H9 (cell line): ENCODE measurements at regions not wholly inside any gene's neighbourhood (a gene's known extent, or its start where the extent isn't known, plus 50 kb on each side); places are given as distances from the start of the nearest gene placed in this dataset.

Experiments
- DNase-seq: peaks from one replicate; pipeline ENCODE4 v3.0.0-alpha.2; 2017
- H2AFZ ChIP-seq: one replicate; pipeline ENCODE4 v1.6.1; 2013; ENCODE audit warnings: mild to moderate bottlenecking, low read length, control low read depth, moderate library complexity
- H2AK5ac ChIP-seq: 2 replicates; pipeline ENCODE4 v1.6.1; 2013; ENCODE audit warnings: low read length, control low read depth, mixed read lengths; ENCODE audit not compliant: insufficient read length
- H2BK120ac ChIP-seq: one replicate; pipeline ENCODE4 v1.6.1; 2013; ENCODE audit warnings: low read depth, mild to moderate bottlenecking, low read length, control low read depth, inconsistent platforms; ENCODE audit not compliant: poor library complexity, severe bottlenecking
- H2BK12ac ChIP-seq: 2 replicates; pipeline ENCODE4 v1.6.1; 2013; ENCODE audit warnings: low read length, control low read depth, mixed read lengths, low read depth; ENCODE audit not compliant: insufficient read length
- H2BK15ac ChIP-seq: 2 replicates; pipeline ENCODE4 v1.6.1; 2013; ENCODE audit warnings: low read depth, low read length, control low read depth
- H2BK20ac ChIP-seq: one replicate; pipeline ENCODE4 v1.6.1; 2013; ENCODE audit warnings: low read depth, mild to moderate bottlenecking, low read length, control low read depth, inconsistent platforms; ENCODE audit not compliant: poor library complexity, severe bottlenecking
- H2BK5ac ChIP-seq: 2 replicates; pipeline ENCODE4 v1.6.1; 2013; ENCODE audit warnings: low read length, control low read depth, mixed read lengths; ENCODE audit not compliant: insufficient read length
- H3K14ac ChIP-seq: 2 replicates; pipeline ENCODE4 v1.6.1; 2013; ENCODE audit warnings: low read length, control low read depth; ENCODE audit not compliant: insufficient read depth
- H3K18ac ChIP-seq: 2 replicates; pipeline ENCODE4 v1.6.1; 2013; ENCODE audit warnings: low read depth, mild to moderate bottlenecking, mixed read lengths, low read length, control low read depth; ENCODE audit not compliant: insufficient read length
- H3K23ac ChIP-seq: 2 replicates; pipeline ENCODE4 v1.6.1; 2013; ENCODE audit warnings: low read length, control low read depth, mixed read lengths, low read depth; ENCODE audit not compliant: insufficient read length
- H3K23me2 ChIP-seq: 2 replicates; pipeline ENCODE4 v1.6.1; 2013; ENCODE audit warnings: low read depth, mild to moderate bottlenecking, mixed read lengths, low read length, control low read depth; ENCODE audit not compliant: insufficient read length, poor library complexity, severe bottlenecking
- H3K27ac ChIP-seq: 2 replicates; pipeline ENCODE4 v1.5.1; 2013; ENCODE audit warnings: low read length, control low read depth, mixed read lengths, low read depth; ENCODE audit not compliant: insufficient read length
- H3K27me3 ChIP-seq: 2 replicates; pipeline ENCODE4 v1.6.1; 2013; ENCODE audit warnings: low read length, control low read depth, inconsistent platforms; ENCODE audit not compliant: insufficient read depth
- H3K4ac ChIP-seq: 2 replicates; pipeline ENCODE4 v1.6.1; 2013; ENCODE audit warnings: low read depth, mild to moderate bottlenecking, control low read depth, inconsistent platforms, low read length, moderate library complexity
- H3K4me1 ChIP-seq: 2 replicates; pipeline ENCODE4 v1.6.1; 2013; ENCODE audit warnings: low read length, control low read depth, inconsistent platforms; ENCODE audit not compliant: insufficient read depth
- H3K4me2 ChIP-seq: 2 replicates; pipeline ENCODE4 v1.6.1; 2013; ENCODE audit warnings: low read length, control low read depth, mixed read lengths; ENCODE audit not compliant: insufficient read length, insufficient read depth
- H3K56ac ChIP-seq: 2 replicates; pipeline ENCODE4 v1.6.1; 2013; ENCODE audit warnings: low read depth, mild to moderate bottlenecking, mixed read lengths, low read length, control low read depth; ENCODE audit not compliant: insufficient read length
- H3K79me1 ChIP-seq: 2 replicates; pipeline ENCODE4 v1.6.1; 2013; ENCODE audit warnings: low read depth, mild to moderate bottlenecking, moderate library complexity, low read length, control low read depth, inconsistent platforms; ENCODE audit not compliant: insufficient read depth, poor library complexity, severe bottlenecking
- H3K79me2 ChIP-seq: 2 replicates; pipeline ENCODE4 v1.6.1; 2013; ENCODE audit warnings: low read length, control low read depth, inconsistent platforms; ENCODE audit not compliant: insufficient read depth
- H3K9ac ChIP-seq: 2 replicates; pipeline ENCODE4 v1.6.1; 2013; ENCODE audit warnings: low read length, control low read depth, mixed read lengths; ENCODE audit not compliant: insufficient read length; ENCODE audit errors: extremely low read depth
- H3K9me3 ChIP-seq: one replicate; pipeline ENCODE4 v1.6.1; 2013; ENCODE audit warnings: low read depth, low read length, inconsistent platforms; ENCODE audit not compliant: control insufficient read depth
- H3T11ph ChIP-seq: one replicate; pipeline ENCODE4 v1.6.1; 2013; ENCODE audit warnings: mild to moderate bottlenecking, low read length, control low read depth, inconsistent platforms
- H4K20me1 ChIP-seq: one replicate; pipeline ENCODE4 v1.6.1; 2013; ENCODE audit not compliant: control insufficient read depth, insufficient read length, insufficient read depth
- H4K5ac ChIP-seq: 2 replicates; pipeline ENCODE4 v1.6.1; 2013; ENCODE audit warnings: low read depth, mild to moderate bottlenecking, mixed read lengths, low read length, control low read depth; ENCODE audit not compliant: insufficient read length
- H4K8ac ChIP-seq: replicated peaks from 2 replicates; pipeline ENCODE4 v1.6.1; 2013; ENCODE audit warnings: low read length, control low read depth, mixed read lengths, low read depth; ENCODE audit not compliant: insufficient read length
- H4K91ac ChIP-seq: 2 replicates; pipeline ENCODE4 v1.6.1; 2013; ENCODE audit warnings: low read depth, mild to moderate bottlenecking, moderate library complexity, mixed read lengths, low read length, control low read depth; ENCODE audit not compliant: insufficient read length
- H3K27ac Mint-ChIP-seq, 3 experiments: 2 replicates in 2 of 3; 3 replicates in 1 of 3; pipeline ENCODE4 v1.8.0; 2020 to 2021; ENCODE audit warnings: mixed read lengths in 3 of 3, mild to moderate bottlenecking in 1 of 3, moderate library complexity in 1 of 3
- H3K27me3 Mint-ChIP-seq: 2 replicates; pipeline ENCODE4 v1.8.0; 2021; ENCODE audit warnings: low read depth, mild to moderate bottlenecking, moderate library complexity, mixed read lengths
- H3K36me3 Mint-ChIP-seq, 3 experiments: 2 replicates in 2 of 3; 3 replicates in 1 of 3; pipeline ENCODE4 v1.8.0; 2020 to 2021; ENCODE audit warnings: low read depth in 3 of 3, mixed read lengths in 3 of 3; ENCODE audit not compliant: insufficient read depth in 1 of 3
- H3K4me1 Mint-ChIP-seq, 2 experiments: 2 replicates each; pipeline ENCODE4 v1.8.0; 2020; ENCODE audit warnings: mixed read lengths in 2 of 2
- H3K4me3 Mint-ChIP-seq, 2 experiments: 2 replicates in 1 of 2; 3 replicates in 1 of 2; pipeline ENCODE4 v1.8.0; 2020 to 2021; ENCODE audit warnings: mild to moderate bottlenecking in 2 of 2, mixed read lengths in 2 of 2, moderate library complexity in 1 of 2
- H3K9me3 Mint-ChIP-seq, 2 experiments: 2 replicates in 1 of 2; 3 replicates in 1 of 2; pipeline ENCODE4 v1.8.0; 2020; ENCODE audit warnings: mild to moderate bottlenecking in 2 of 2, mixed read lengths in 2 of 2, moderate library complexity in 1 of 2
- WGBS: extraction: QIAGEN DNeasy Blood & Tissue Kit; methylation state at CpG from one replicate; pipeline ENCODE4 v1.1.7; 2013; ENCODE audit warnings: missing lambda C conversion rate, low lambda C conversion rate, mixed read lengths; ENCODE audit not compliant: insufficient read length; ENCODE audit errors: extremely low coverage; 5-methylcytosine and 5-hydroxymethylcytosine counted together
- TF ChIP-seq, protein P1 (sequence below): fragments of 200-600 bp; sonication (generic); conservative IDR thresholded peaks from 3 replicates; pipeline ENCODE4 v1.8.0; 2021; ENCODE audit warnings: antibody characterized with exemption, mild to moderate bottlenecking

DNA sequence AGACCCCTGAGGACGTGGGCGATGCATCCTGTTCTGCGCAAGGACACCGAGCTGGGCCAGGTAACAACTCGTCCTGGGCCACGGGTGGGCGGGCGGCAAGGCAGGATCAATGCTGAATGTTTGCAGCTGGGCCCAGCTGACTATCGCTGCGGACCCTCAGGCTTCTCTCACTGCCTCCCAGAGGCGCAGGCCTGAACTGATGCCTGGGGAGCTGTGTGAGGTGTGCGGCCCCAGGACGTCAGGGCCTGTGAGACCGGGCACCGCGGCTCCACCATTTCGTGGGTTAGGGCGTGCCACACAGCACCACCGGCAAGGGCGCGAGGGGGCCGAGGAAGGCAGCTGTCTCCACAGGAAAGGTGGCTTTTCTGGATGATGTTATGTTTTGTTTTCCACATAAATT is 307.4 kb downstream of the NDUFA10 start:
- no peak overlapping the region for H3K23ac ChIP-seq
- H2BK20ac ChIP-seq, result no peak overlapping the region
- no peak overlapping the region for H3T11ph ChIP-seq
- no peak overlapping the region for H2BK120ac ChIP-seq
- no peak overlapping the region for H2AFZ ChIP-seq
- no peaks in the 10 kb centered on the region for H3K79me2 ChIP-seq
- no peaks in the 10 kb centered on the region for H3K27me3 ChIP-seq
- H3K27ac ChIP-seq, result no peak overlapping the region
- no peak overlapping the region for H2BK15ac ChIP-seq
- H3K4me1 ChIP-seq, result no peaks in the 10 kb centered on the region
- H2BK5ac ChIP-seq, result no peak overlapping the region
- no peak overlapping the region for H3K4ac ChIP-seq
- no peak overlapping the region for H3K4me3 Mint-ChIP-seq
- no peak overlapping the region for H3K14ac ChIP-seq
- H3K9me3 Mint-ChIP-seq, result peaks cover 13 to 21% of the 10 kb centered on the region in 2 experiments
- peaks cover 3% of the 10 kb centered on the region for H3K27me3 Mint-ChIP-seq
- no CpG with 5 or more reads among the region's 22 CpGs for WGBS
- no peak overlapping the region for H3K4me2 ChIP-seq
- H3K4me1 Mint-ChIP-seq, result 0 out of 4 replicates have a peak, but pooled peaks cover 3 to 4% of the 10 kb centered on the region in 2 experiments
- H3K36me3 Mint-ChIP-seq, result peaks cover 7 to 10% (median 7%) of the 10 kb centered on the region in 3 experiments; a peak in 6 of 7 replicates
- H4K20me1 ChIP-seq, result no peaks in the 10 kb centered on the region
- no peaks in the 10 kb centered on the region for H3K79me1 ChIP-seq
- peak; percentile 25 for DNase-seq
- H3K9ac ChIP-seq, result no peak overlapping the region
- H4K91ac ChIP-seq, result no peak overlapping the region
- no peak overlapping the region for H3K18ac ChIP-seq
- peaks cover 3% of the 10 kb centered on the region for H3K9me3 ChIP-seq
- no peak overlapping the region for H3K56ac ChIP-seq
- no peaks in the 10 kb centered on the region for H3K23me2 ChIP-seq
- no peak overlapping the region for H4K8ac ChIP-seq
- no peak overlapping the region for H2AK5ac ChIP-seq
- no peak overlapping the region for H3K27ac Mint-ChIP-seq
- no peak overlapping the region for H2BK12ac ChIP-seq
- TF ChIP-seq, protein P1, sequence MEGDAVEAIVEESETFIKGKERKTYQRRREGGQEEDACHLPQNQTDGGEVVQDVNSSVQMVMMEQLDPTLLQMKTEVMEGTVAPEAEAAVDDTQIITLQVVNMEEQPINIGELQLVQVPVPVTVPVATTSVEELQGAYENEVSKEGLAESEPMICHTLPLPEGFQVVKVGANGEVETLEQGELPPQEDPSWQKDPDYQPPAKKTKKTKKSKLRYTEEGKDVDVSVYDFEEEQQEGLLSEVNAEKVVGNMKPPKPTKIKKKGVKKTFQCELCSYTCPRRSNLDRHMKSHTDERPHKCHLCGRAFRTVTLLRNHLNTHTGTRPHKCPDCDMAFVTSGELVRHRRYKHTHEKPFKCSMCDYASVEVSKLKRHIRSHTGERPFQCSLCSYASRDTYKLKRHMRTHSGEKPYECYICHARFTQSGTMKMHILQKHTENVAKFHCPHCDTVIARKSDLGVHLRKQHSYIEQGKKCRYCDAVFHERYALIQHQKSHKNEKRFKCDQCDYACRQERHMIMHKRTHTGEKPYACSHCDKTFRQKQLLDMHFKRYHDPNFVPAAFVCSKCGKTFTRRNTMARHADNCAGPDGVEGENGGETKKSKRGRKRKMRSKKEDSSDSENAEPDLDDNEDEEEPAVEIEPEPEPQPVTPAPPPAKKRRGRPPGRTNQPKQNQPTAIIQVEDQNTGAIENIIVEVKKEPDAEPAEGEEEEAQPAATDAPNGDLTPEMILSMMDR, result no peak
- H4K5ac ChIP-seq, result no peak overlapping the region
